HG02571 (cell line): ENCODE measurements at regions not wholly inside any gene's neighbourhood (a gene's known extent, or its start where the extent isn't known, plus 50 kb on each side); places are given as distances from the start of the nearest gene placed in this dataset.

Experiments
- ATAC-seq: cut with Tn5 transposase; IDR thresholded peaks from one replicate; pipeline ENCODE4 v1.9.1; 2021; ENCODE audit warnings: mild to moderate bottlenecking, moderate library complexity; ENCODE audit not compliant: unreplicated experiment

DNA sequence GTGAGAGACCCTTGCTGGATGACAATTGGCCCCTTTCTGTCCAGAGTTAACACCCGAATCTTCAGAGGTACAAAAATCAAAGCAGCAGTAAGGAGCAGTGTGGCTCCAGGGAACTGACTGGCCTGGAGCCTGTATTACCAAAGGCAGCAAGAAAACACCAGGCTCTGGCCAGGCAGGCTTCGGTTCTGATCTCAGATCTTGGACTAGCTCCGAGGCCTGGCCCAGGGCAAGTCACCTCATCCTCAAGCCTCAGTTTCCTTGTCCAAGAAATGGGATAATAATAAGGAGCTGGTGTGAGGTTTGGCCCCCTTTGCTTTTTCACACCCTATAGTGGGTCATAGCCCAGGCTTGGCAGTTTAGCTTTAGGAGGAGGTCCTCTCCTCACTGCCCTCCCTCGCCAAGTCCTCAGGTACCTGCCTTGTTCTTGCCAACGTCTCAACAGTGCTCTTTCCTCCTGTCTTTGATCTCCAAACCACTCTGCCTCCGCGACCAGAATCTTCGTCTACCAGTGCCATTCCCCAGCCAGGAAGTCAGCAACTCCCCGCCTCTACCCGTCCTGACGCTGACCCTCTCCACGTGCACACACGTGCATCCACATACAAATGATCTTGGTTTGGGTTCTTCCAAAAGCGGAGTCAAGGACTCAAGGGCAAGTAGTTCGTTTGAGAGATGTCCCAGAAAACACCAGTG lies 82.6 kb upstream of the TLE3 start:
- no peak for ATAC-seq

- ATAC-seq, result no peak
Measured at GRCh38 chr15:70179309-70179892, 81.7 kb upstream of the TLE3 start.

DNA sequence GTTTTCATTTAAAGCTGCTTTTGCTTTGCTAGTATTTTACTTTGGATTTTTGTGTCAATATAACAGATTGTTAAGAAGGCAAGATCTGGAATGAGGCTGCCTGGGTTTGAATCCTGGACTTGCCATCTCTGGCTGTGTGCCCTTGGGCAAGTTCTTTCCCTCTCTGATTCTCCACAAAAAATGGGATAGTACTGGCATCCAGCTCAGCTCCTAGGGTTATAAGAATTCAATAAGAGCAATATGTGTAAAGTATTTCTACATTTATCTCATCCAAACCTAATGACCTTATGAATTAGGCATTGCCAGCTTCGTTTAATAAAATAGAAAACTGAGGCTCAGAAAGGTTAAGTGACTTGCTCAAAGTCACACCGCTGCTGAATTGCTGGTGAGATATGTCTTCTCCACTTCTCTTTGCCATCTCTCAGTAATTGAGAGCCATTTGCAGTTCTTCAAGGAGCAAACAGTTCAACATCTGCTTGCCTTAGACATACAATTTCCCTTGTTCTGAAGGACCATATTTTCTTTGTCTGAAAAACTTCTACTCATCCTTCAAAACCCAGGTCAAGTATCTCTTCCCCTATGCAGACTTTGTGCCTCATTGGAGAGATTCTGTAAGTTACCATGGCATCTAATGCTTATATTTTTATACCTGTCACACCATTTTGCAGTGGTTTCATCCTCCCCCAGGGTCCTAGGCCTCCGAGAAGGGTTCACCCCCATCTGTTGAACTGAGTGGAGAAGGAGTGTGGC lies 80.8 kb upstream of the TLE3 start:
- no peak for ATAC-seq

DNA sequence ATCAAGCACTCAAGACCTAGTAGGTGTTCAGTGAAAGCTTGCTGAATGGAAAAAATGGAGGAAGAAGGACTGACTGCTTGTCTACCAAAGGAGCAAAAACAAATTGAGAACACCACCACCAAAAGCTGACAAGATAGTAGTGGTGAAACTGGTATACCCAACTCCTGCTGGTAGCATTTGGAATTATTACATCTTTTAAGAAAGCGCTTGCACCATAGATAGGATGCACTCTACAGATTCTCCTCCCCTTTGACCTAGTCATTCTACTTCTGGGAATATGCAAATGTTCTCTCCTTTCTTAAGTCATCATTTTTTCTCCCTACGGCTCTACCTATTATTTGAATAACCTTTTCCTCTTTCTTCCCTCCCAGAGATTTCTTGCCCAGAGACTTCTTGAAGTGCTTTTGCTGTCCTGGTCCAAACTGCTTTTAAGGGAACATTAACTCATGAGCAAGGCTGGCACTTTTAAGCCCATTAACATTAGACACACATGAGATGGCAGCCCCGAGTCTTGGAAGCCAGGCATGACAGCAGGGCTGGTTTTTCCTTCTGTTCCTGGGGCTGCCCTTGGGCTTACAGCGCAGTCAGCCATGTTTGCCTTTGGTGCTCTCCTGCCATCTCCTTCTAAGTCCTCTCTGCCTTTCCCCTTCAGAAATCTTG lies 75.0 kb upstream of the TLE3 start:
- ATAC-seq, result no peak

DNA sequence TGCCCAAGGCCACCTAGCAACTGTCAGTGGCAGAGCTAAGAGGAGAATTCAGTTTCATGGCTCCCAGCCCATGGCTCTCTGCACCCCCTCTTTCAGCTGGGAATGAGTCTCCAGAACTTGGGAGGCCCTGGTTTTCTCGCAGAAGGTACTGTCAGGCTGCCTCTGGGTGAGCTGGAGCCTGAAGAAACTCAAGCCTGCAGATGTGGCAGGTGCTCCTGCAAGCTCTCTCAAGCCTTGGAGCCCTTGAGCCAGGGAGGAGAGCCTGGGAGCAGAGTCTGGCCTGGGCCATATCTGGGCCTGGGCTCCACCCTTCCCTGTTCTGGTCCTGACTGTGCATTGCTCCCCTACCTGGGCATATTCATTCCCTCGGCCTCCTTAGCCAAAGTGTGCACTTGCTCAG lies 74.4 kb upstream of the TLE3 start:
- ATAC-seq, result no peak

GRCh38 chr15:70171256-70171886 lies 73.7 kb upstream of the TLE3 start:
- ATAC-seq, result no peak

GRCh38 chr15:70170096-70170699 lies 72.5 kb upstream of the TLE3 start:
- ATAC-seq, result no peak

DNA sequence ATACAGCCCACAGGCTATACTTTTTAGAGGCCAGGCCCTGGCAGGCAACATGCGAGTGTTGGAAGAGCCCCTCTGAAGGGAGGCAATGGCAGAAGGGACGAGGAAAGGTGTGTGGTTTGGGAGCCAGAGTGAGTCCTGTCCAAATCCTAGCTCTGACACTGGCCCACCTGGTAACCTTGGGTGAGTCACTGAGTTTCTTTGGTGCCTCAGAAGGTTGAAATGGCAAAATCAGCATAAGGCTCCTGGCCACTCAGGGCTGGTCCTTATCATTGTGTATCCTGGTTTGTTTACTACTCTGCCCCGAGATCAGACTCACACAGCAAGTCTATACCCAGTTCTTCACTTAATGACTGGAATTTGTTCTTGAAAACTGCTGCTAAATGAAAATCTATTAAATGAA lies 71.4 kb upstream of the TLE3 start:
- no peak for ATAC-seq

DNA sequence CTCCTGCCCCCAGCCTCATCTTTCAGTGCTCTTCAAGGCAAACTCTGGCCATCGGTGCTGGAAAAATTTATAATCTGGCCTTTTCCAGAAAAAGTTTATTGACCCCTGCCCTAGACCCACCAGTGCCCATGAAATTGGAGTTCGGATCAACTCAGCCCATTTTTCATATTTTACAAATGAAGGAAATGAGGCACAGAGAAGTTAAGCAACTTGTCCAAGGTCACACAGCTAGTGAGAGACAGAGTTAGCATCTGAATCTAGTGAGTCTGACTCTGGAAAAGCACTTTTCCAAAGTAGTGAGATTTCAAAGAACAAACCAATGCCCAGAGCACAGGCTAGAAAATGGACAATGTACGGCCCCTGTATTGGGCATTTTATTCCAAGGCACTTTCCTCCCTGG lies 69.4 kb upstream of the TLE3 start:
- no peak for ATAC-seq

DNA sequence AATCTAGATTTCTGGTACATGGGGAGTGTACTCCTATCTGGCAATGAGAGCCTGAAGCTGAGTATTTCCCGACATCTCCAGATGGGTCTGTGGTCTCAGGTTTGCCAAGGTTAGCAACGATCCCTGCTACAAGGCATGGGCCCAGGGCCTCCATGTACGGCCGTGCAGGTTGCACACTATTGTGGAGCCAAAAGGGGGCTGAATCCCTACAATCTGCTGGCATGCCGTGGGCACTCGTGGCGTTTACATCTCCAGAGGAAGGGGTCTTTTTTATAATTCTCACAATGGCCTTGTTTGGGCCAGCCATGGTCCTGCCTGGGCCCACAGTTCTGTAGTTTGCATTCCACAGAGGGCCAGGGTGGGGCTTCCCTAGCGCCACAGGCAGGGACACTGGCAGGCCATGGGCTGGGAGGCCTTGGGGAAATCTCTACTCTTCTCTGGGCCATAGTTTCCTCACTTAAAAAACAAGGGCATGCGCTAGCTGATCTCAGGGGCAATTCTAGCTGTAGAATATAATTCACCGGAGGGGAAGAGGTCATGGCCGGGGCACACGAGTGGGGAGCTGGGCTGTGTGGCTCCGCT lies 68.9 kb upstream of the TLE3 start:
- no peak for ATAC-seq

DNA sequence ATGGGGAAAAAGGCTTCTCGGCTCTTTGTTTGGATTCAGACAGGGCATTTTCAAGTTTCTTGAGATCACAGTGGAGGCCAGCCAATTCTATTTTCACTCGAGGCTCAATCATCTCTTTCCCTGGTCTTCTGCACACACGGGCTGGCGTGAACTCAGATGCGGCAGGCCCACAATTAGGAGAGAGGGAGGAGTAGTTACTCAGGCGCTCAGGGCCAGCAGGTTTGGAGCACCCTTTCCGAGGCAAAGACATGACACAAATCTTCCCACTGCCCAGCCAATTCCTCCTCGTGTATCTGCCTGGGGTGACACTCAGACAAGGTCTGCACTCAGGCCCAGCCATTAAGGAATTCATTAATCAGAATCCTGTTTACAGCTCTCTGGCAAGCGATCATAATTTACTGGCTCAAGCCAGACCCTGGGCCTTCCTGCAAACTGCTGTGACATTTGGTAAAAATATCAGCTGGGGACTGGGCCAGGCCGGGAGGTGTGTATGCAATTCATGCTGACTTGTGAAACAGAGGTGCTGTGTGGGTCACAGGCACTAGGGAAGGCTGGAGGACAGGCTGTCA lies 68.1 kb upstream of the TLE3 start:
- no peak for ATAC-seq

DNA sequence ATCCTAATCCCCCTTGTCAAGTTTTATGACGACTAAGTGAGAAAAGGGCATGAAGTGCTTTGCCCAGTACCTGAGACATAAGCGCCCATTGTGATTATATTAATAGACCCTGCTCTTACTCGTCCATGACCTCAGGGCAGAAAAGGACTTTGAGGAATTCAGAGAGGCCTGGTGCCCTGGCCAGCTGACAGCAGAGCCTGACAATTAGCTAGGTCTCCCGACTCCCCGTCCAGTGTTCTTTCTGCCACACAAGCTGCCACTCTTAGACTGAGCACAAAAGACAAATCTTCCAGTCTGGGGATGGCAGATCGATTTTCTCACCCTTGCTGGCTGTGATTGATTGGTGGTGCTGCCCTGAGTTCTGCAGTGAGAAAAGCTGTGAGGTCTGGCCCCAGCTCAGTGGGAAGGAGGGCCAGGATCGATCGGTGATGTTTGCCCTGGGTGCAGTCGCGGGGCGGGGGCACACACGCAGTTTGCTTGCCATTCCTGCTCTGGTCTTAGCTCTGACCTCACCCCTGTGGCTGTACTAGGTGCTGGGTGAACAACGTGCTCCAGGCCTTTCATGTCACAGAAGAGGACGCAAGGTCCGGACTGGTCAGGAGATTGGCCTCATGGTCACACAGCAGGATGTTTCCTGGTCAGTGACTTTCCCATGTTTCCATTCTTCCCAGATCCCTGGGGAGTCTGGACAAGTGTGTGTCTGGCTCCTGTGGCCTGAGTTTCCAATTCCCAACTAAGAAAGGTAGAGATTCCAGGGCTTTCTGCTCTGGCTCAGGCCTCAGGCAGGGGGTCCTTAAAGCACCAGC lies 67.4 kb upstream of the TLE3 start:
- ATAC-seq, result no peak

GRCh38 chr15:70164156-70164900 lies 66.6 kb upstream of the TLE3 start:
- ATAC-seq, result no peak

- no peak for ATAC-seq
Measured at GRCh38 chr15:70160803-70161565, 63.3 kb upstream of the TLE3 start.

- no peak for ATAC-seq
Measured at GRCh38 chr15:70160267-70160666, 62.5 kb upstream of the TLE3 start.

DNA sequence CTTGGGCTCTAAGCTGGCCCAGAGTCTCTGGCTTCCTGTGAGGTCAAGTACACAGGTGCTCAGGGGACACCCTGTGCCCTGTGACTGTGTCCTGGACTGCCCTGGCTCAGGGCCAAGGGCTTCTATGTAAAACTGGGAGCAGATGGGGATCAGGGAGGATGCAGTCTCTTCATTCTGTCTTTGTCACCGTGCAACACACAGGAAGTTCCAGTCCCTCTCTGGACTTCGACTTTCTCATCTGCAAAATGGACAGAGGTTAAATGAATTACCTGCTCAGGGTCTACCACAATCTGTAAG lies 61.9 kb upstream of the TLE3 start:
- no peak for ATAC-seq

DNA sequence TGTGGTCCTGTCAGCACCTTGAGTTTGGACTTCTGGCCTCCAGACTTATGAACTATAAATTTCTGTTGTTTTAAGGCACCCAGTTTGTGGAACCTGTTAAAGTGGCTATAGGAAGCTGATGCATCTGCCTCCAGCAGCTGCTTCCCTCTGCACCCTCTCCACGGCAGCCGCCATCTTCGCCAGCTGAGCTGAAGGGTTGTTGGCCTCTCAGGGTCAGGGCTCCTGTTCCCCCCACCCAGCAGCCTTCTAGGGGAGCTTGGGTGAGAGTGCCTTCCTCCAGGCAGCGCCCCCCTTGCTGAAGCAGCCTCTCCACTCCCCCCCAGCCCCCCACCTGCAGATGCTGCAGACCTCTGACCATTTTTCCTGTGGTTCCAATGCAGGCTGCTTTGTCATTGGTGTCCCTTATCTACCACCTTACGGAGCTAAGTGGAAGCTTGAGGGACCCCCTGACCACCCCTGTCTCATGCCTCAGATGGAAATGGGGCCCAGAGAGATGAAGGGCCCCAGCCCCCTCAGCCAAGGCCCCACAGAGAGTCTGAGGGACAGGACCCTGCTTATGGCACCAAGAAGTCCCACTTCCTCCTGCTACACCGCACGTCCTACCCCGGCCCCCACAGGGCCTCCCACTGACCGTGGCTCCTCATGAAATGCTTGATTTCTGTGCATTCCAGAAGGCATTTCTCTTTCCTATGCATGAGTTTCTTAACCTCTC lies 61.4 kb upstream of the TLE3 start:
- no peak for ATAC-seq
